Mesendoderm (in vitro differentiated cells): ENCODE measurements at regions not wholly inside any gene's neighbourhood (a gene's known extent, or its start where the extent isn't known, plus 50 kb on each side); places are given as distances from the start of the nearest gene placed in this dataset.

Experiments used
- DNase-seq: peaks from one replicate; pipeline ENCODE4 v3.0.0; 2013
- H2AK5ac ChIP-seq: 2 replicates; pipeline ENCODE4 v1.6.1; 2013; ENCODE audit warnings: low read length, inconsistent platforms
- H2BK120ac ChIP-seq: 2 replicates; pipeline ENCODE4 v1.6.1; 2013; ENCODE audit warnings: low read depth, mild to moderate bottlenecking, low read length, moderate library complexity, mixed read lengths
- H2BK15ac ChIP-seq: replicated peaks from 2 replicates; pipeline ENCODE4 v1.6.1; 2013; ENCODE audit warnings: low read depth, mild to moderate bottlenecking, moderate library complexity
- H2BK5ac ChIP-seq: 2 replicates; pipeline ENCODE4 v1.6.1; 2013; ENCODE audit warnings: low read length, inconsistent platforms
- H3K18ac ChIP-seq: 2 replicates; pipeline ENCODE4 v1.6.1; 2013; ENCODE audit warnings: mild to moderate bottlenecking, low read length, mixed read lengths
- H3K23ac ChIP-seq: one replicate; pipeline ENCODE4 v1.6.1; 2013; ENCODE audit warnings: low read length
- H3K27ac ChIP-seq: 2 replicates; pipeline ENCODE4 v1.5.1; 2013; ENCODE audit warnings: low read depth, mild to moderate bottlenecking, inconsistent platforms, low read length, moderate library complexity
- H3K27me3 ChIP-seq: 2 replicates; pipeline ENCODE4 v1.6.1; 2013; ENCODE audit warnings: low read length, control low read depth, mild to moderate bottlenecking, inconsistent platforms; ENCODE audit not compliant: insufficient read depth, poor library complexity
- H3K36me3 ChIP-seq: 2 replicates; pipeline ENCODE4 v1.6.1; 2013; ENCODE audit warnings: low read length, inconsistent platforms; ENCODE audit not compliant: control insufficient read depth, insufficient read depth
- H3K4ac ChIP-seq: one replicate; pipeline ENCODE4 v1.6.1; 2013; ENCODE audit warnings: low read depth, mild to moderate bottlenecking, low read length, moderate library complexity
- H3K4me1 ChIP-seq: 2 replicates; pipeline ENCODE4 v1.6.1; 2013; ENCODE audit warnings: low read depth, low read length, inconsistent platforms; ENCODE audit not compliant: control insufficient read depth
- H3K4me2 ChIP-seq: 2 replicates; pipeline ENCODE4 v1.6.1; 2013; ENCODE audit warnings: low read length
- H3K4me3 ChIP-seq: 2 replicates; pipeline ENCODE4 v1.5.1; 2013; ENCODE audit warnings: mild to moderate bottlenecking, low read length
- H3K56ac ChIP-seq: one replicate; pipeline ENCODE4 v1.6.1; 2013; ENCODE audit warnings: low read length
- H3K79me1 ChIP-seq: 2 replicates; pipeline ENCODE4 v1.6.1; 2013; ENCODE audit warnings: low read length, inconsistent platforms
- H3K79me2 ChIP-seq: 2 replicates; pipeline ENCODE4 v1.6.1; 2013; ENCODE audit warnings: mild to moderate bottlenecking, low read length; ENCODE audit not compliant: control insufficient read depth, insufficient read depth
- H3K9ac ChIP-seq: 2 replicates; pipeline ENCODE4 v1.6.1; 2013; ENCODE audit warnings: low read length, inconsistent platforms
- H4K5ac ChIP-seq: one replicate; pipeline ENCODE4 v1.6.1; 2013; ENCODE audit warnings: low read length
- H4K8ac ChIP-seq: one replicate; pipeline ENCODE4 v1.6.1; 2013; ENCODE audit warnings: low read depth, mild to moderate bottlenecking, control low read depth, low read length, moderate library complexity
- WGBS: extraction: QIAGEN DNeasy Blood & Tissue Kit; methylation state at CpG from one replicate; pipeline ENCODE4 v1.1.7; 2013; ENCODE audit warnings: low lambda C conversion rate, missing lambda C conversion rate; ENCODE audit not compliant: insufficient coverage; ENCODE audit errors: extremely low coverage; 5-methylcytosine and 5-hydroxymethylcytosine counted together

DNA sequence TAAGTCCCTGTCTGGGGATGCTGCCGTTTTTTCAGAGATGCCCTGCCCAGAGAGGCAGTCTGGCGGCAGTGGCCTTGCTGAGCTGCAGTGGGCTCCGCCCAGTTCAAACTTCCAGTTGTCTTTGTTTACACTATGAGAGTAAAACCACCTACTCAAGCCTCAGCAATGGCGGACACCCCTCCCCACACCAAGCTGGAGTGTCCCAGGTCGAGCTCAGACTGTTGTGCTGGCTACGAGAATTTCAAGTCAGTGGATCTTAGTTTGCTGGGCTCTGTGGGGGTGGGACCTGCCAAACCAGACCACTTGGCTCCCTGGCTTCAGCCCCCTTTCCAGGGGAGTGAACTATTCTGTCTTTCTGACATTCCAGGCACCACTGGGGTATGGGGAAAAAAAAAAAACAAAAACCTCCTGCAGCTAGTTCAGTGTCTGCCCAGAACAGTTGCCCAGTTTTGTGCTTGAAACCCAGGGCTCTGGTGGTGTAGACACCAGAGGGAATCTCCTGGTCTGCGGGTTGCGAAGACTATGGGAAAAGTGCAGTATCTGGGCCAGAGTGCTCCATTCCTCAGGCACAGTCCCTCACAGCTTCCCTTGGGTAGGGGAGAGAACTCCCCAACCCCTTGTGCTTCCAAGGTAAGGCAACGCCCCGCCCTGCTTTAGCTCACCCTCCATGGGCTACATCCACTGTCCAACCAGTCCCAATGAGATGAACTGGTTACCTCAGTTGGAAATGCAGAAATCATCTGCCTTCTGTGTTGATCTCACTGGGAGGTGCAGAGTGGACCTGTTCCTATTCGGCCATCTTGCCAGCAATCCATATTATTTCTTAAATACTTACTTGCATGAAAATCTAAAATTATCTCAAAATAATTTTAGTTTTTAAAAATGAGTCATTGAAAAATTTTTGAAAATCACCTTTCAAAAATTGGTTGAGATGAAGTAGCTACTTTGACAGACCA is 338.0 kb downstream of the OSR1 start:
- H3K4me1 ChIP-seq = no peaks in the 10 kb centered on the region
- no peak overlapping the region for H3K18ac ChIP-seq
- H2AK5ac ChIP-seq = no peak overlapping the region
- H3K27me3 ChIP-seq = no peaks in the 10 kb centered on the region
- no peak overlapping the region for H4K8ac ChIP-seq
- H3K4me3 ChIP-seq = no peak overlapping the region
- no peak overlapping the region for H3K4ac ChIP-seq
- H3K36me3 ChIP-seq = no peaks in the 10 kb centered on the region
- no peak overlapping the region for H2BK15ac ChIP-seq
- no peak overlapping the region for H4K5ac ChIP-seq
- no peak overlapping the region for H2BK5ac ChIP-seq
- no peak for DNase-seq
- H3K9ac ChIP-seq = no peak overlapping the region
- no peaks in the 10 kb centered on the region for H3K79me2 ChIP-seq
- no peak overlapping the region for H2BK120ac ChIP-seq
- H3K4me2 ChIP-seq = no peak overlapping the region
- no peak overlapping the region for H3K56ac ChIP-seq
- no CpG with 5 or more reads among the region's 11 CpGs for WGBS
- no peak overlapping the region for H3K23ac ChIP-seq
- H3K27ac ChIP-seq = no peak overlapping the region
- H3K79me1 ChIP-seq = no peaks in the 10 kb centered on the region

DNA sequence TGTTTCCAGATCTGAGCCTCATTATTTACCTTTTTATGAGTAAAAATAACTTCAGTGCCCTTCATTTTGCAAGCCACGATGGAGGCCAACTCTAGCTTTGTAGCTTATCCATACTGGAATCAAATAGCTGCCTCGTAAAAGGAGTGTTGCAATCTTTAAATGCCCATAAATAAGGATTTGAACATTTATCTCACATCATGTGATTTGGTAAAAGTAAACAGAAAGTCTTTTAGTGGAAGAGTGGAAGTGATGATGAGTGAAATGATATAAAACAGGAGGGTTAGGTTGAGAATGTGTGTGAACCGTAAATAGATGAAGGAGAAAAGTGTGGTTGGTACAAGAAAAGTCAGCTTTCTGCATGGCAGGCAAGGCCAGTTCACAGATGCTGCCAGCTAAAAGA is 348.9 kb downstream of the OSR1 start:
- H3K4me1 ChIP-seq = no peaks in the 10 kb centered on the region
- H3K18ac ChIP-seq = no peak overlapping the region
- no peak for DNase-seq
- no peak overlapping the region for H4K5ac ChIP-seq
- no CpG with 5 or more reads among the region's 3 CpGs for WGBS
- H2BK5ac ChIP-seq = no peak overlapping the region
- no peak overlapping the region for H3K4me2 ChIP-seq
- H2BK15ac ChIP-seq = no peak overlapping the region
- H3K9ac ChIP-seq = no peak overlapping the region
- no peak overlapping the region for H3K23ac ChIP-seq
- H3K79me2 ChIP-seq = no peaks in the 10 kb centered on the region
- no peak overlapping the region for H3K4ac ChIP-seq
- no peak overlapping the region for H4K8ac ChIP-seq
- no peak overlapping the region for H3K27ac ChIP-seq
- no peak overlapping the region for H3K4me3 ChIP-seq
- H3K27me3 ChIP-seq = no peaks in the 10 kb centered on the region
- H3K79me1 ChIP-seq = no peaks in the 10 kb centered on the region
- H2BK120ac ChIP-seq = no peak overlapping the region
- H2AK5ac ChIP-seq = no peak overlapping the region
- no peak overlapping the region for H3K56ac ChIP-seq
- no peaks in the 10 kb centered on the region for H3K36me3 ChIP-seq

DNA sequence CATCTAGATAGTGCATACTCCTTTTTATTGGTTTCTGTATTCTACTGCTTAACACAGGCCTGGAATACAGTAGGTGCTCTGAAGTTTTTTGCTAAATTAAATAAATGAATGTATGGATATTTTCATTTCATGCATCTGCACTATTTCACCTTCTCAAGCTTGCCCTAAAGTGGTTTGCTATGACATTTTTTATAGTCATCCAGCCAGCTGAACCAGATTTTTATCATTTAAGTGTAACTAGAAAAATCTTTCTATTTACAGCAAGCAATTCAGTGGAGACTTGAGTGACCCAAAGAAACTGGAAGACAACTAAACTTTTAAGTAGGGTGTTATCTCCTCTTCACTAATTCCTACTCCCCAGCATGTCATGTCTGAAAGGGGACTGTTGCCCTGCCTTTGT is 354.9 kb downstream of the OSR1 start:
- Histone ChIP-seq H3K4me1 (no peaks in the 10 kb centered on the region), H4K5ac (no peak overlapping the region), H3K4me3 (no peak overlapping the region), H3K4me2 (no peak overlapping the region), H2BK5ac (no peak overlapping the region), H2BK15ac (no peak overlapping the region), H3K18ac (no peak overlapping the region), H3K56ac (no peak overlapping the region), H2BK120ac (no peak overlapping the region), H3K79me1 (no peaks in the 10 kb centered on the region), H3K4ac (no peak overlapping the region), H3K27me3 (no peaks in the 10 kb centered on the region), H2AK5ac (no peak overlapping the region), H3K79me2 (no peaks in the 10 kb centered on the region), H3K9ac (no peak overlapping the region), H3K36me3 (no peaks in the 10 kb centered on the region), H3K23ac (no peak overlapping the region), H3K27ac (no peak overlapping the region), H4K8ac (no peak overlapping the region)
- no peak for DNase-seq

DNA sequence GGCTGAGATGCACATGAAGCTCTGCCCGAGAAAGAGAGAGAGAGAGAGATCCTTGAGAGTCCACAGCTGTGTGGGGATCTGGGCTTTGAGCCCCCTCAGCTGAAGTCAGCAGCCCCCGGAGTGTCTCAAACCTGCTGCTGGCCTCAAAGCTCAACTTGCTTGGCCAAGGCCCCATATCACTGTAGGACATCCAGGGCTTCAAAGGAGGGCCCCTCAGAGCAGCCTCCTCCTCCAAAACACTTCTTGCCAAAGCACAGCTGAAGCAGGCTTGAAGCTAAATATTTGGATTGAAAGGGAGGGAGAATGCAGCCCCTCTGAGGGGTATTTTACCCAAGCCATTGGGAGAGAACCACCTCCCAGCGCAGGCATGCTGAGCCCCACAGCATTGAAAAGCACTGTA is 357.6 kb downstream of the OSR1 start:
- no CpG with 5 or more reads among the region's 3 CpGs for WGBS
- H3K4me2 ChIP-seq = no peak overlapping the region
- H3K18ac ChIP-seq = no peak overlapping the region
- H4K5ac ChIP-seq = no peak overlapping the region
- H3K79me2 ChIP-seq = no peaks in the 10 kb centered on the region
- H3K9ac ChIP-seq = no peak overlapping the region
- H2AK5ac ChIP-seq = no peak overlapping the region
- no peak overlapping the region for H4K8ac ChIP-seq
- H3K36me3 ChIP-seq = no peaks in the 10 kb centered on the region
- no peaks in the 10 kb centered on the region for H3K27me3 ChIP-seq
- no peaks in the 10 kb centered on the region for H3K4me1 ChIP-seq
- no peak for DNase-seq
- no peak overlapping the region for H3K4me3 ChIP-seq
- H2BK15ac ChIP-seq = no peak overlapping the region
- no peak overlapping the region for H3K56ac ChIP-seq
- no peaks in the 10 kb centered on the region for H3K79me1 ChIP-seq
- H3K27ac ChIP-seq = no peak overlapping the region
- H2BK5ac ChIP-seq = no peak overlapping the region
- no peak overlapping the region for H2BK120ac ChIP-seq
- no peak overlapping the region for H3K4ac ChIP-seq
- no peak overlapping the region for H3K23ac ChIP-seq

DNA sequence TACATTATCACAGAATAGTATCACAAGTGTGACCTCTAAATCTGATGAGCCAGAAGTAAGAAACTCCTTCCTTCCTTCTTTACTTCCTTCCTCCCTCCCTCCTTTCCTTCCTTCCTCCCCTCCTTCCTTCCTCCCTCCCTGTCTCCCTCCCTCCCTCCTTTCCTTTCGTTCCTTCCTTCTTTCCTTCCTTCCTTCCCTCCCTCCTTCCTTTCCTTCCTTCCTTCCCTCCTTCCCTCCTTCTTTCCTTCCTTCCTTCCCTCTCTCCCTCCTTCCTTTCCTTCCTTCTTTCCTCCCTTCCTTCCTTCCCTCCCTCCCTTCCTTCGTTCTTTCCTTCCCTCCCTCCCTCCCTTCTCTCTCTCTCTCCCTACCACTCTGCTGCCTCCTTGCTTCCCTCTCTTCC is 359.2 kb downstream of the OSR1 start:
- WGBS = no CpG with 5 or more reads among the region's 2 CpGs
- Histone ChIP-seq H3K18ac (no peak overlapping the region), H3K23ac (no peak overlapping the region), H3K79me1 (no peaks in the 10 kb centered on the region), H3K4me3 (no peak overlapping the region), H3K9ac (no peak overlapping the region), H3K79me2 (no peaks in the 10 kb centered on the region), H3K27ac (no peak overlapping the region), H4K8ac (no peak overlapping the region), H2BK5ac (no peak overlapping the region), H3K27me3 (no peaks in the 10 kb centered on the region), H3K36me3 (no peaks in the 10 kb centered on the region), H3K4me2 (no peak overlapping the region), H3K4ac (no peak overlapping the region), H4K5ac (no peak overlapping the region), H2AK5ac (no peak overlapping the region), H3K4me1 (no peaks in the 10 kb centered on the region), H3K56ac (no peak overlapping the region), H2BK15ac (no peak overlapping the region), H2BK120ac (no peak overlapping the region)
- no peak for DNase-seq

DNA sequence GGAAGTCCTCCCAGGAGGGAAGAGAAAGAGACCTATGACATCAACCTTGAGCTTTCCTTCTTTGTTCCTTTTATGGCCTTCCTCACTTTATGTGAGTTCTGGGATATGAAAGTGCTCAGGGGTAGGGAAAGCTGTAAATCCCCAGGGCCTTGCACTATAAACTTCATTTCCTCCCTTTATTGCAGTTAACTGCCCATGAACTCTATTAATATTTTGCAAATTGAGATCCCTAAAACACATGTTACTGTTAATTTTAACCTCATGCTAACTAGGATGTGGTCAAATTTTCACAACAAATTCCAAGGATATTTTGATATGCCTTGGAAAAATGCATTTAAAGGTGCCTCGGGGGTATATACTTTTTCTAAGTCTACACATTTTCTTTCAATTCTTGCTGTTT is 359.9 kb downstream of the OSR1 start:
- H3K27ac ChIP-seq = no peak overlapping the region
- H3K4ac ChIP-seq = no peak overlapping the region
- no peak overlapping the region for H3K23ac ChIP-seq
- no peaks in the 10 kb centered on the region for H3K27me3 ChIP-seq
- no peak overlapping the region for H3K18ac ChIP-seq
- no peak for DNase-seq
- no peaks in the 10 kb centered on the region for H3K36me3 ChIP-seq
- no peak overlapping the region for H2BK15ac ChIP-seq
- no peaks in the 10 kb centered on the region for H3K4me1 ChIP-seq
- no peak overlapping the region for H3K4me2 ChIP-seq
- WGBS = no CpG with 5 or more reads among the region's 1 CpG
- H3K79me1 ChIP-seq = no peaks in the 10 kb centered on the region
- H3K9ac ChIP-seq = no peak overlapping the region
- H3K4me3 ChIP-seq = no peak overlapping the region
- H2AK5ac ChIP-seq = no peak overlapping the region
- no peaks in the 10 kb centered on the region for H3K79me2 ChIP-seq
- no peak overlapping the region for H4K8ac ChIP-seq
- no peak overlapping the region for H2BK5ac ChIP-seq
- no peak overlapping the region for H2BK120ac ChIP-seq
- H3K56ac ChIP-seq = no peak overlapping the region
- no peak overlapping the region for H4K5ac ChIP-seq
